ENCODE measurements at regions not wholly inside any gene's neighbourhood (a gene's known extent, or its start where the extent isn't known, plus 50 kb on each side); places are given as distances from the start of the nearest gene placed in this dataset.

- TF ChIP-seq EZH2phosphoT487 (IDR thresholded peaks at IDR 0.05; ENCODE audit: borderline replicate concordance) (no peak), CTCF (conservative IDR thresholded peaks at IDR 0.05; ENCODE audit: low read length) (no peak)
Observed at GRCh38 chrX:1118572-1119199, 93.8 kb downstream of the CRLF2 start.

Data from Loucy (cell line).